ENCODE measurements at regions not wholly inside any gene's neighbourhood (a gene's known extent, or its start where the extent isn't known, plus 50 kb on each side); places are given as distances from the start of the nearest gene placed in this dataset.

DNA sequence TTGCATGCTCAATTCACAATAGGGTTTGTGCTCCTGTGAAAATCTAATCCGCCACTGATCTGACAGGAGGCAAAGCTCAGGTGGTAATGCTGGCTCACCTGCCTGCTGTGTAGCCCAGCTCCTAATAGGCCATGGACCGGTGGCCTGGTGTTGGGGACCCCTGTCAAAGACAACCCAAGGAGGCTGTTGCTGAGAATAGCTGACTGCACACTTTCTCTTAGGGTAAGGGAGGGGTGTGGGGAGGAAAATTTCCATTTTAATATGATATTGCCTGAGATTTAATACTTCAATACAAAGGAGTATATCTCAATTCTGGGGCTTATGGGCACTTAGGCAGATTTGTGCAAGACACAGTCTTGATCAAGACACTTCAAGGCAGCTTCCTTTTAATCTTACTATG is 105.8 kb downstream of the ALDH8A1 start:
- H3K4me3 ChIP-seq: no peak overlapping the region
- no peak for DNase-seq (ENCODE audit: low spot score)
- H3K36me3 ChIP-seq: no peaks in the 10 kb centered on the region
- H3K27me3 ChIP-seq: no peaks in the 10 kb centered on the region
- H3K4me1 ChIP-seq: no peaks in the 10 kb centered on the region
- TF ChIP-seq, protein P1, sequence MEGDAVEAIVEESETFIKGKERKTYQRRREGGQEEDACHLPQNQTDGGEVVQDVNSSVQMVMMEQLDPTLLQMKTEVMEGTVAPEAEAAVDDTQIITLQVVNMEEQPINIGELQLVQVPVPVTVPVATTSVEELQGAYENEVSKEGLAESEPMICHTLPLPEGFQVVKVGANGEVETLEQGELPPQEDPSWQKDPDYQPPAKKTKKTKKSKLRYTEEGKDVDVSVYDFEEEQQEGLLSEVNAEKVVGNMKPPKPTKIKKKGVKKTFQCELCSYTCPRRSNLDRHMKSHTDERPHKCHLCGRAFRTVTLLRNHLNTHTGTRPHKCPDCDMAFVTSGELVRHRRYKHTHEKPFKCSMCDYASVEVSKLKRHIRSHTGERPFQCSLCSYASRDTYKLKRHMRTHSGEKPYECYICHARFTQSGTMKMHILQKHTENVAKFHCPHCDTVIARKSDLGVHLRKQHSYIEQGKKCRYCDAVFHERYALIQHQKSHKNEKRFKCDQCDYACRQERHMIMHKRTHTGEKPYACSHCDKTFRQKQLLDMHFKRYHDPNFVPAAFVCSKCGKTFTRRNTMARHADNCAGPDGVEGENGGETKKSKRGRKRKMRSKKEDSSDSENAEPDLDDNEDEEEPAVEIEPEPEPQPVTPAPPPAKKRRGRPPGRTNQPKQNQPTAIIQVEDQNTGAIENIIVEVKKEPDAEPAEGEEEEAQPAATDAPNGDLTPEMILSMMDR (IDR thresholded peaks at IDR 0.05): no peak
- no peaks in the 10 kb centered on the region for H3K9me3 ChIP-seq
- H3K27ac ChIP-seq: no peak overlapping the region

DNA sequence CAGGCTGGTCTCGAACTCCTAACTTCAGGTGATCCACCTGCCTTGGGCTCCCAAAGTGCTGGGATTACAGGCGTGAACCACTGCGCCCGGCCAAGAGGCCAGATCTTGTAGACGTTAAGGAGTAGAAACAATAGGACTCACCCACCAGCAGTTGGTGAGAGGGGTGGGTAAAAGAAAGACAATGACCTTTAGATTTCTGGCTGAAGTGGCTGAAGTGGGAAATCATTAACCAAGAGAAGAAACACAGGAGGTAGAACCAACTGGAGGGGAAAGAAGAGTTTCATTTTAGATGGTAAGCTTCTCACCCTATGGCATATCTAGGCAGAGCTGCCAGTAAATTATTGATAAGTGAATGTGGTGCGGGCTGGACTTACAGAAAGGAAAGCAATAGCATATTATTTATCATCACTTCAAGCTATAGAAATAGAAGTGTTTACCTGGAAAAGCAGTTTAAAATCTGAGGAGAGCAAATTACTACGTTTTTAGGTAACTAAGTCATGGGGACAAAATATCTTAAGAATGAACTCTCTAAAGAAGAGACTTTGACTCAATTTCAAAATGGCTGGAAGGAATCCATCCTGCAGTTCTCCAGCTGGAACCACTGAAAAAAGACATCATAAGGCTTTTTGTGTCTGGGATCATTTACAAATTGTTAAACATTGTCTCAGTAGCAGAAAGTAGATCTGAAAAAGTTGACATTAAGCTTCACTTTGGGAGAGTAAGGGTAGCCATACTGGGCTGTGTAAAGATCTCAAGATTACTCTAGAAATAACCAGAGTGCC is 109.6 kb downstream of the ALDH8A1 start:
- Histone ChIP-seq H3K4me1 (peaks cover 0 to 4% of the 10 kb centered on the region in 2 donors), H3K9me3 (no peaks in the 10 kb centered on the region), H3K27me3 (no peaks in the 10 kb centered on the region), H3K36me3 (no peaks in the 10 kb centered on the region), H3K4me3 (no peak overlapping the region), H3K27ac (no peak overlapping the region)
- DNase-seq (ENCODE audit: low spot score): no peak
- TF ChIP-seq, protein P1 (IDR thresholded peaks at IDR 0.05): no peak

DNA sequence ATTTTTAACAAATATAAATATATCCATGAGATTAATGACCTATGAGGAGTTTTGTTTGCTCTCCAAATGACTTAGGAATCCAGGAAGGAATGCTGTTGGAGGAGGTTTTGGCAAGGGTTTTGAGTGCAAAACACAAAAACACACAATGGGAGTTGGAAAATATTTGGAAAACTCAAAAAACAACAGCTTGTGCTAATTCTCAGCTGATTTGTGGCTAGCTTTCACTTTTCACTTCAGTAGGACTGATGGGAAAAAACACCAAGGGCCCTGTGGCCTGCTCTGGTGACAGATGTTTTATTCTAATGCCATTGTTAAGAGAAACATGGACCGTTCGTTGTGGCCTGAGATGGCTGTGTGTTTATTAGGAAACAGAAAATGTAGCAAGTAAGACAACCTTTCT is 113.9 kb downstream of the ALDH8A1 start:
- Histone ChIP-seq H3K9me3 (no peaks in the 10 kb centered on the region), H3K36me3 (no peaks in the 10 kb centered on the region), H3K4me1 (peaks cover 0 to 4% of the 10 kb centered on the region in 2 donors), H3K4me3 (no peak overlapping the region), H3K27ac (no peak overlapping the region), H3K27me3 (no peaks in the 10 kb centered on the region)
- TF ChIP-seq, protein P1 (IDR thresholded peaks at IDR 0.05): no peak
- DNase-seq (ENCODE audit: low spot score): no peak

DNA sequence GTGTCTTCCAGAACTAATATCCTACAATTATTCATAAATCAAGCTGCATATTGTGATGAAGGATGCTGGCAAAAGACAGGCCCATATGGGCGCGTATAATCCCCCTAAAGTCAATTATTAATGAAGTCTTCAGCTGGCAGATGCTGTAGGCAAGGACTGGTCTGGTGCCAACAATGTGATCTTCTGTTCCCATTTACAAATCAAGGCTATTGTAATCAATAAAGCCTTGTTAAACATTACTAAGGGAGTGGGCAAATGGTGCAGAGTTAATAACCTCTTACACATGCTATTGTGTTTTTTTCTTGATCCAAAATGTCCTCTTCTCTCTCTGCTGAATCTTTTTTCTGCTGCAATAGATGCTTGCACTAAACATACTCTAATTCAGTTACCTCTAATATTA is 119.0 kb downstream of the ALDH8A1 start:
- Histone ChIP-seq H3K4me3 (no peak overlapping the region), H3K36me3 (no peaks in the 10 kb centered on the region), H3K9me3 (no peaks in the 10 kb centered on the region), H3K27me3 (no peaks in the 10 kb centered on the region), H3K4me1 (no peaks in the 10 kb centered on the region), H3K27ac (no peak overlapping the region)
- TF ChIP-seq, protein P1 (IDR thresholded peaks at IDR 0.05): no peak
- DNase-seq (ENCODE audit: low spot score): no peak

DNA sequence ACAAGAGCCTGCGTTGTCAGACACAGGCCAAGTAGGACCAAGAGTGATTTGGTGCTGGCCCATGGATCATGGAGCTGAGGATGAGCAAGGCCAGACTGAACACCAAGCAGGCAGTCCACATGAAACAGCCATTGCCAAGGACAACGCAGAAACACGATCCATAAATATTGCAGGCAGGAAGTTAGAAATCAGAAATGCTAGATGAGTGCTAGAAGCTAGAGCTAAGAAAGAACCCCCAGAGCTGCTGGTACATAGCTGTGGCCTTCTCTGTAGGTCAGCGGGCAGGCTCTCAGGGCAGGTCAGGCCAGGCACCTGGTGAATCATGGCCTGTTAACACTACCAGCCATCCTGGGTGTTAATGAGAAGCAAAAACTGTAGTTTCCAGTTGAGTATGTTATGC is 119.7 kb downstream of the ALDH8A1 start:
- Histone ChIP-seq H3K27me3 (no peaks in the 10 kb centered on the region), H3K9me3 (no peaks in the 10 kb centered on the region), H3K4me1 (no peaks in the 10 kb centered on the region), H3K4me3 (no peak overlapping the region), H3K27ac (no peak overlapping the region), H3K36me3 (no peaks in the 10 kb centered on the region)
- no peak for DNase-seq (ENCODE audit: low spot score)
- TF ChIP-seq, protein P1 (IDR thresholded peaks at IDR 0.05): no peak

DNA sequence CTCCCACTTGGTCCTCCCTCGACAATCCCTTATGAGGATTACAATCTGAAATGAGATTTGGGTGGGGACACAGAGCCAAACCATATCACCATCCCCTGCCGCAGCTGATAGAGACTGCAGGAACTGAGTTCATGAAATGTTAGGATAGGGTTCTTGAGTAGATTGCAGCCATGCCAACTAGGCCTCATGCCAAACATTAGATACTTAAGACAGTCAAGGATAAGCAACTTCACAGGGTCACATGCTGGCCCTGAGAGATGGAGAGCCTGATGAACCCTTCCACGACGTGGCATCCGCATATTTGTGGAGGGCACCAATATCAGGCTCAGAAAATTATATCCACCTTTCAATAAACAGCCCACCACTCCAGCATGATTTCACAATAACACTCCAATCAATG is 121.3 kb downstream of the ALDH8A1 start:
- no peaks in the 10 kb centered on the region for H3K4me1 ChIP-seq
- TF ChIP-seq, protein P1 (IDR thresholded peaks at IDR 0.05): no peak

More for the DNA sequence above, 121.3 kb downstream of the ALDH8A1 start:
- Histone ChIP-seq H3K9me3 (no peaks in the 10 kb centered on the region), H3K27ac (no peak overlapping the region), H3K27me3 (no peaks in the 10 kb centered on the region), H3K4me3 (no peak overlapping the region), H3K36me3 (no peaks in the 10 kb centered on the region)
- no peak for DNase-seq (ENCODE audit: low spot score)
